K562 (cell line): ENCODE measurements at regions not wholly inside any gene's neighbourhood (a gene's known extent, or its start where the extent isn't known, plus 50 kb on each side); places are given as distances from the start of the nearest gene placed in this dataset.

Experiments used
- ATAC-seq: fragments of 200-7000 bp; cut with Tn5 transposase; 3 replicates; pipeline ENCODE4 v1.9.1; 2020; ENCODE audit warnings: moderate library complexity
- BruUV-seq: library from RNA; stranded (reverse); fragments of 400-500 nt; replicated peaks from 2 replicates; lab custom pipeline; 2021; lab: Mats Ljungman, UMichigan
- CTCF ChIA-PET: fragments of 300-600 bp; formaldehyde crosslinking; extraction: SDS; loops from one replicate; lab custom pipeline; 2021; ENCODE audit warnings: low intra/inter-chr PET ratio; lab: Yijun Ruan, JAX
- POLR2A ChIA-PET: fragments of 300-600, 350-650 bp; sonication (Branson Sonifier 250); formaldehyde crosslinking; extraction: SDS; loops from one replicate; lab custom pipeline; 2021; ENCODE audit warnings: antibody characterized with exemption, inconsistent platforms; lab: Yijun Ruan, JAX
- DNase-seq, 4 experiments: peaks; one replicate each; pipeline versions ENCODE4 v3.0.0 to v3.0.0-alpha.2; 2011 to 2018; ENCODE audit warnings: low spot score in 3 of 4, mixed read lengths in 3 of 4; ENCODE audit errors: extremely low read depth in 1 of 4
- FAIRE-seq: peaks from 2 replicates; lab custom pipeline; 2011; peaks lifted over from hg19 to GRCh38; lab: Jason Lieb, UNC
- H2AFZ ChIP-seq: 2 replicates; pipeline ENCODE4 v1.6.0; 2011; ENCODE audit warnings: low read depth, low read length, control low read depth, inconsistent platforms
- H3K27ac ChIP-seq: fragments of 200-600 bp; 3 replicates; pipeline ENCODE4 v1.8.0; 2011; ENCODE audit warnings: low read depth, mild to moderate bottlenecking, control low read depth, inconsistent platforms, low read length, moderate library complexity, mixed read lengths; ENCODE audit errors: extremely low read depth
- H3K27me3 ChIP-seq, 2 experiments: fragments of 300-600 bp in 1 of 2; 2 replicates in 1 of 2; 3 replicates in 1 of 2; pipeline versions ENCODE4 v1.6.0 to v1.8.0; 2011; ENCODE audit warnings: inconsistent platforms in 2 of 2, low read length in 2 of 2, mild to moderate bottlenecking in 1 of 2, mixed read lengths in 1 of 2, moderate library complexity in 1 of 2; ENCODE audit not compliant: control insufficient read depth in 2 of 2, insufficient read depth in 2 of 2
- H3K36me3 ChIP-seq: fragments of 300-600 bp; 3 replicates; pipeline ENCODE4 v1.8.0; 2011; ENCODE audit warnings: mild to moderate bottlenecking, low read length, inconsistent platforms; ENCODE audit not compliant: control insufficient read depth, insufficient read depth
- H3K4me1 ChIP-seq, 2 experiments: fragments of 200-600 bp in 1 of 2; replicated peaks in 1 of 2; 2 replicates in 1 of 2; 3 replicates in 1 of 2; pipeline versions ENCODE4 v1.5.1 to v1.8.0; 2011; ENCODE audit warnings: inconsistent platforms in 2 of 2, low read length in 2 of 2, mild to moderate bottlenecking in 1 of 2, mixed read lengths in 1 of 2, moderate library complexity in 1 of 2; ENCODE audit not compliant: control insufficient read depth in 2 of 2, insufficient read depth in 2 of 2
- H3K4me2 ChIP-seq: 2 replicates; pipeline ENCODE4 v1.6.1; 2011; ENCODE audit warnings: low read length, control low read depth, inconsistent platforms, mixed read lengths; ENCODE audit not compliant: insufficient read depth
- H3K4me3 ChIP-seq: fragments of 200-600 bp; sonication (generic), shearing (Covaris generic); 2 replicates; pipeline ENCODE4 v1.5.1; 2016; ENCODE audit warnings: control low read depth, inconsistent platforms
- H3K79me2 ChIP-seq: fragments of 200-600 bp; 3 replicates; pipeline ENCODE4 v1.8.0; 2011; ENCODE audit warnings: low read length, inconsistent platforms; ENCODE audit not compliant: control insufficient read depth, insufficient read depth
- H3K9ac ChIP-seq, 2 experiments: 2 replicates each; pipeline versions ENCODE4 v1.6.0 to v1.6.1; 2011; ENCODE audit warnings: low read depth in 2 of 2, low read length in 2 of 2, control low read depth in 1 of 2, inconsistent platforms in 1 of 2, mild to moderate bottlenecking in 1 of 2, mixed read lengths in 1 of 2; ENCODE audit not compliant: insufficient read depth in 1 of 2
- H3K9me1 ChIP-seq: one replicate; pipeline ENCODE4 v1.6.0; 2011; ENCODE audit warnings: inconsistent platforms, mild to moderate bottlenecking, low read length, moderate library complexity; ENCODE audit not compliant: control insufficient read depth, insufficient read depth
- H3K9me3 ChIP-seq: replicated peaks from 2 replicates; pipeline ENCODE4 v1.5.1; 2011; ENCODE audit warnings: low read depth, low read length, inconsistent platforms; ENCODE audit not compliant: control insufficient read depth, insufficient read depth
- H4K20me1 ChIP-seq: replicated peaks from 2 replicates; pipeline ENCODE4 v1.6.1; 2011; ENCODE audit warnings: low read length, inconsistent platforms, mixed read lengths; ENCODE audit not compliant: control insufficient read depth, insufficient read depth
- CHD1 ChIP-seq: fragments of 200-600 bp; sonication (generic); IDR thresholded peaks from one replicate; pipeline ENCODE4 v1.6.1; 2012; ENCODE audit warnings: mild to moderate bottlenecking, moderate library complexity, low read length, inconsistent platforms
- CREBBP ChIP-seq: IDR thresholded peaks from one replicate; pipeline ENCODE4 v1.6.1; 2012; ENCODE audit warnings: low read depth, mild to moderate bottlenecking, control low read depth, inconsistent platforms, low read length
- HCFC1 ChIP-seq: IDR thresholded peaks from 2 replicates; pipeline ENCODE4 v1.6.1; 2012; ENCODE audit warnings: low read depth, low read length, improper control_type of control experiment
- HDAC6 ChIP-seq: IDR thresholded peaks from 2 replicates; pipeline ENCODE4 v1.6.1; 2012; ENCODE audit warnings: low read depth, mild to moderate bottlenecking, control low read depth, inconsistent platforms, low read length, moderate library complexity
- POLR2H ChIP-seq: IDR thresholded peaks from 2 replicates; pipeline ENCODE4 v1.6.1; 2016; ENCODE audit warnings: missing genetic modification characterization, low read depth, mild to moderate bottlenecking, control low read depth, missing compliant biosample characterization, moderate library complexity
- TSC22D4 ChIP-seq: fragments of 450-650 bp; IDR thresholded peaks from 2 replicates; pipeline ENCODE4 v1.6.1; 2016; ENCODE audit warnings: missing genetic modification characterization, missing biosample characterization, control low read depth
- ZNF444 ChIP-seq: fragments of 250-450 bp; sonication (Bioruptor Pico); IDR thresholded peaks from 2 replicates; pipeline ENCODE4 v1.4.0; 2020; ENCODE audit warnings: mild to moderate bottlenecking, moderate library complexity
- WGBS: fragments of 100-300 bp; shearing (Covaris generic); methylation state at CpG from one replicate; pipeline ENCODE4 v1.1.6; 2016; ENCODE audit warnings: low coverage, mixed read lengths; ENCODE audit not compliant: insufficient coverage; ENCODE audit errors: missing lambda C conversion rate; 5-methylcytosine and 5-hydroxymethylcytosine counted together
- in situ Hi-C: fragments of 300-500 bp; cut with MboI; formaldehyde crosslinking; loops from 4 replicates; pipeline ENCODE4 v1.15.0; 2018; ENCODE audit warnings: inconsistent platforms, mixed read lengths
- intact Hi-C: fragments of 100-400 bp; cut with micrococcal nuclease; formaldehyde crosslinking; loops from 2 replicates; pipeline ENCODE4 v1.14.2; 2022

- Histone ChIP-seq H3K9me3 (no peaks in the 10 kb centered on the region), H3K4me1 (peaks cover 0 to 4% of the 10 kb centered on the region in 2 experiments; a peak in 1 of 5 replicates), H4K20me1 (no peaks in the 10 kb centered on the region), H3K27ac (no peak overlapping the region), H3K9ac (no peak overlapping the region), H3K36me3 (no peaks in the 10 kb centered on the region), H3K4me2 (no peak overlapping the region), H3K4me3 (no peak overlapping the region), H3K9me1 (no peaks in the 10 kb centered on the region), H2AFZ (no peak overlapping the region), H3K27me3 (peaks cover 2 to 15% of the 10 kb centered on the region in 2 experiments; a peak in 3 of 5 replicates), H3K79me2 (no peaks in the 10 kb centered on the region)
- intact Hi-C loops: loop anchor here (10.0 kb wide), 1 partner anchor 156 kb away; no protein-coding TSS in a partner anchor
- CTCF ChIA-PET: no interaction called here
- no peak for FAIRE-seq
- no peak for ATAC-seq
- WGBS: 0% methylated on average over 2 of the region's 2 CpGs
- POLR2A ChIA-PET: interaction anchor here (0.8 kb wide), 1 partner anchor 166 kb away, joined by 3 read pairs; no protein-coding TSS in a partner anchor
- no TSS peak for BruUV-seq
- in situ Hi-C loops: no loop called here
- no peak for DNase-seq
- no peak for TF ChIP-seq CREBBP
- TF ChIP-seq CHD1: no peak
- no peak for TF ChIP-seq TSC22D4 (tag)
- peak; percentile 12; the same call in 1 of the 2 replicates for TF ChIP-seq HCFC1
- no peak for TF ChIP-seq HDAC6
- no peak for TF ChIP-seq ZNF444
- no peak for TF ChIP-seq POLR2H (tag)
Observed at GRCh38 chr12:111028830-111029229, 108.5 kb upstream of the MYL2 start.
